ENCODE measurements at regions not wholly inside any gene's neighbourhood (a gene's known extent, or its start where the extent isn't known, plus 50 kb on each side); places are given as distances from the start of the nearest gene placed in this dataset.

- Histone ChIP-seq H3K27me3 (ENCODE audit: low read depth, low read length) (no peaks in the 10 kb centered on the region), H3K9me3 (ENCODE audit: control insufficient read depth in 1 of 2, low read length in 2 of 2) (no peaks in the 10 kb centered on the region), H3K4me1 (ENCODE audit: control insufficient read depth in 1 of 2, insufficient read depth in 2 of 2, low read length in 2 of 2) (no peaks in the 10 kb centered on the region), H3K36me3 (ENCODE audit: control insufficient read depth in 1 of 2, insufficient read depth in 2 of 2, low read length in 2 of 2) (no peaks in the 10 kb centered on the region), H3K27ac (ENCODE audit: low read length) (no peak overlapping the region), H3K4me3 (ENCODE audit: low read depth in 1 of 2, low read length in 2 of 2) (no peak overlapping the region)
These were observed 356.6 kb downstream of the KCNJ2 start for GRCh38 chr17:70525961-70526360.

GRCh38 chr17:70527364-70527888, 358.1 kb downstream of the KCNJ2 start:
- Histone ChIP-seq H3K36me3 (ENCODE audit: control insufficient read depth in 1 of 2, insufficient read depth in 2 of 2, low read length in 2 of 2) (no peaks in the 10 kb centered on the region), H3K27ac (ENCODE audit: low read length) (no peak overlapping the region), H3K4me1 (ENCODE audit: control insufficient read depth in 1 of 2, insufficient read depth in 2 of 2, low read length in 2 of 2) (no peaks in the 10 kb centered on the region), H3K27me3 (ENCODE audit: low read depth, low read length) (no peaks in the 10 kb centered on the region), H3K9me3 (ENCODE audit: control insufficient read depth in 1 of 2, low read length in 2 of 2) (no peaks in the 10 kb centered on the region), H3K4me3 (ENCODE audit: low read depth in 1 of 2, low read length in 2 of 2) (no peak overlapping the region)

GRCh38 chr17:70533427-70533826, 364.1 kb downstream of the KCNJ2 start:
- Histone ChIP-seq H3K27me3 (ENCODE audit: low read depth, low read length) (no peaks in the 10 kb centered on the region), H3K4me3 (ENCODE audit: low read depth in 1 of 2, low read length in 2 of 2) (no peak overlapping the region), H3K27ac (ENCODE audit: low read length) (no peak overlapping the region), H3K4me1 (ENCODE audit: control insufficient read depth in 1 of 2, insufficient read depth in 2 of 2, low read length in 2 of 2) (no peaks in the 10 kb centered on the region), H3K36me3 (ENCODE audit: control insufficient read depth in 1 of 2, insufficient read depth in 2 of 2, low read length in 2 of 2) (no peaks in the 10 kb centered on the region), H3K9me3 (ENCODE audit: control insufficient read depth in 1 of 2, low read length in 2 of 2) (no peaks in the 10 kb centered on the region)

GRCh38 chr17:70535986-70536385, 366.7 kb downstream of the KCNJ2 start:
- no peaks in the 10 kb centered on the region for H3K9me3 ChIP-seq (ENCODE audit: control insufficient read depth in 1 of 2, low read length in 2 of 2)
- H3K4me3 ChIP-seq (ENCODE audit: low read depth in 1 of 2, low read length in 2 of 2): no peak overlapping the region
- no peaks in the 10 kb centered on the region for H3K36me3 ChIP-seq (ENCODE audit: control insufficient read depth in 1 of 2, insufficient read depth in 2 of 2, low read length in 2 of 2)
- no peaks in the 10 kb centered on the region for H3K4me1 ChIP-seq (ENCODE audit: control insufficient read depth in 1 of 2, insufficient read depth in 2 of 2, low read length in 2 of 2)
- H3K27ac ChIP-seq (ENCODE audit: low read length): no peak overlapping the region
- no peaks in the 10 kb centered on the region for H3K27me3 ChIP-seq (ENCODE audit: low read depth, low read length)

GRCh38 chr17:70539132-70539924, 370.0 kb downstream of the KCNJ2 start:
- H3K27me3 ChIP-seq (ENCODE audit: low read depth, low read length): no peaks in the 10 kb centered on the region

GRCh38 chr17:70542876-70543275, 373.5 kb downstream of the KCNJ2 start:
- Histone ChIP-seq H3K27me3 (ENCODE audit: low read depth, low read length) (no peaks in the 10 kb centered on the region), H3K4me3 (ENCODE audit: low read depth in 1 of 2, low read length in 2 of 2) (no peak overlapping the region), H3K27ac (ENCODE audit: low read length) (no peak overlapping the region), H3K4me1 (ENCODE audit: control insufficient read depth in 1 of 2, insufficient read depth in 2 of 2, low read length in 2 of 2) (no peaks in the 10 kb centered on the region), H3K36me3 (ENCODE audit: control insufficient read depth in 1 of 2, insufficient read depth in 2 of 2, low read length in 2 of 2) (no peaks in the 10 kb centered on the region), H3K9me3 (ENCODE audit: control insufficient read depth in 1 of 2, low read length in 2 of 2) (no peaks in the 10 kb centered on the region)

More at GRCh38 chr17:70539132-70539924, 370.0 kb downstream of the KCNJ2 start:
- H3K4me3 ChIP-seq (ENCODE audit: low read depth in 1 of 2, low read length in 2 of 2): no peak overlapping the region
- H3K36me3 ChIP-seq (ENCODE audit: control insufficient read depth in 1 of 2, insufficient read depth in 2 of 2, low read length in 2 of 2): no peaks in the 10 kb centered on the region
- no peaks in the 10 kb centered on the region for H3K4me1 ChIP-seq (ENCODE audit: control insufficient read depth in 1 of 2, insufficient read depth in 2 of 2, low read length in 2 of 2)
- no peak overlapping the region for H3K27ac ChIP-seq (ENCODE audit: low read length)
- H3K9me3 ChIP-seq (ENCODE audit: control insufficient read depth in 1 of 2, low read length in 2 of 2): no peaks in the 10 kb centered on the region

GRCh38 chr17:70544317-70544716, 375.0 kb downstream of the KCNJ2 start:
- Histone ChIP-seq H3K27me3 (ENCODE audit: low read depth, low read length) (no peaks in the 10 kb centered on the region), H3K4me1 (ENCODE audit: control insufficient read depth in 1 of 2, insufficient read depth in 2 of 2, low read length in 2 of 2) (no peaks in the 10 kb centered on the region), H3K27ac (ENCODE audit: low read length) (no peak overlapping the region), H3K4me3 (ENCODE audit: low read depth in 1 of 2, low read length in 2 of 2) (no peak overlapping the region), H3K36me3 (ENCODE audit: control insufficient read depth in 1 of 2, insufficient read depth in 2 of 2, low read length in 2 of 2) (no peaks in the 10 kb centered on the region), H3K9me3 (ENCODE audit: control insufficient read depth in 1 of 2, low read length in 2 of 2) (no peaks in the 10 kb centered on the region)

GRCh38 chr17:70552230-70552981, 383.1 kb downstream of the KCNJ2 start:
- H3K4me3 ChIP-seq (ENCODE audit: low read depth in 1 of 2, low read length in 2 of 2): no peak overlapping the region
- H3K36me3 ChIP-seq (ENCODE audit: control insufficient read depth in 1 of 2, insufficient read depth in 2 of 2, low read length in 2 of 2): no peaks in the 10 kb centered on the region
- H3K27ac ChIP-seq (ENCODE audit: low read length): no peak overlapping the region
- H3K9me3 ChIP-seq (ENCODE audit: control insufficient read depth in 1 of 2, low read length in 2 of 2): no peaks in the 10 kb centered on the region
- H3K4me1 ChIP-seq (ENCODE audit: control insufficient read depth in 1 of 2, insufficient read depth in 2 of 2, low read length in 2 of 2): no peaks in the 10 kb centered on the region
- no peaks in the 10 kb centered on the region for H3K27me3 ChIP-seq (ENCODE audit: low read depth, low read length)

- Histone ChIP-seq H3K27me3 (ENCODE audit: low read depth, low read length) (no peaks in the 10 kb centered on the region), H3K9me3 (ENCODE audit: control insufficient read depth in 1 of 2, low read length in 2 of 2) (no peaks in the 10 kb centered on the region), H3K4me1 (ENCODE audit: control insufficient read depth in 1 of 2, insufficient read depth in 2 of 2, low read length in 2 of 2) (no peaks in the 10 kb centered on the region), H3K36me3 (ENCODE audit: control insufficient read depth in 1 of 2, insufficient read depth in 2 of 2, low read length in 2 of 2) (no peaks in the 10 kb centered on the region), H3K27ac (ENCODE audit: low read length) (no peak overlapping the region), H3K4me3 (ENCODE audit: low read depth in 1 of 2, low read length in 2 of 2) (no peak overlapping the region)
These were observed 383.6 kb downstream of the KCNJ2 start for GRCh38 chr17:70552982-70553334.

- Histone ChIP-seq H3K4me3 (ENCODE audit: low read depth in 1 of 2, low read length in 2 of 2) (no peak overlapping the region), H3K36me3 (ENCODE audit: control insufficient read depth in 1 of 2, insufficient read depth in 2 of 2, low read length in 2 of 2) (no peaks in the 10 kb centered on the region), H3K4me1 (ENCODE audit: control insufficient read depth in 1 of 2, insufficient read depth in 2 of 2, low read length in 2 of 2) (no peaks in the 10 kb centered on the region), H3K27ac (ENCODE audit: low read length) (no peak overlapping the region), H3K9me3 (ENCODE audit: control insufficient read depth in 1 of 2, low read length in 2 of 2) (no peaks in the 10 kb centered on the region), H3K27me3 (ENCODE audit: low read depth, low read length) (no peaks in the 10 kb centered on the region)
These were observed 386.4 kb downstream of the KCNJ2 start for GRCh38 chr17:70555723-70556122.

GRCh38 chr17:70558821-70559220, 389.5 kb downstream of the KCNJ2 start:
- Histone ChIP-seq H3K4me1 (ENCODE audit: control insufficient read depth in 1 of 2, insufficient read depth in 2 of 2, low read length in 2 of 2) (no peaks in the 10 kb centered on the region), H3K27ac (ENCODE audit: low read length) (no peak overlapping the region), H3K36me3 (ENCODE audit: control insufficient read depth in 1 of 2, insufficient read depth in 2 of 2, low read length in 2 of 2) (no peaks in the 10 kb centered on the region), H3K27me3 (ENCODE audit: low read depth, low read length) (no peaks in the 10 kb centered on the region), H3K4me3 (ENCODE audit: low read depth in 1 of 2, low read length in 2 of 2) (no peak overlapping the region), H3K9me3 (ENCODE audit: control insufficient read depth in 1 of 2, low read length in 2 of 2) (no peaks in the 10 kb centered on the region)
